BE2C (cell line): ENCODE measurements at regions not wholly inside any gene's neighbourhood (a gene's known extent, or its start where the extent isn't known, plus 50 kb on each side); places are given as distances from the start of the nearest gene placed in this dataset.

Source experiments
- DNase-seq: peaks from one replicate; pipeline ENCODE4 v3.0.0-alpha.2; 2020
- H3K27me3 ChIP-seq: fragments of 250-450 bp; sonication (Bioruptor Pico); 2 replicates; pipeline ENCODE4 v1.5.1; 2020; ENCODE audit warnings: mild to moderate bottlenecking
- H3K36me3 ChIP-seq: fragments of 250-450 bp; sonication (Bioruptor Pico); 2 replicates; pipeline ENCODE4 v1.5.1; 2020; ENCODE audit warnings: mild to moderate bottlenecking
- H3K4me1 ChIP-seq: fragments of 250-450 bp; sonication (Bioruptor Pico); 2 replicates; pipeline ENCODE4 v1.5.1; 2020
- H3K4me3 ChIP-seq: 2 replicates; pipeline ENCODE4 v1.5.1; 2011; ENCODE audit warnings: low read depth, low read length
- H3K9me3 ChIP-seq: fragments of 250-450 bp; sonication (Bioruptor Pico); 2 replicates; pipeline ENCODE4 v1.5.1; 2020
- CTCF ChIP-seq: IDR thresholded peaks from 2 replicates; pipeline ENCODE4 v1.5.1; 2012; ENCODE audit warnings: mild to moderate bottlenecking, low read depth, low read length

DNA sequence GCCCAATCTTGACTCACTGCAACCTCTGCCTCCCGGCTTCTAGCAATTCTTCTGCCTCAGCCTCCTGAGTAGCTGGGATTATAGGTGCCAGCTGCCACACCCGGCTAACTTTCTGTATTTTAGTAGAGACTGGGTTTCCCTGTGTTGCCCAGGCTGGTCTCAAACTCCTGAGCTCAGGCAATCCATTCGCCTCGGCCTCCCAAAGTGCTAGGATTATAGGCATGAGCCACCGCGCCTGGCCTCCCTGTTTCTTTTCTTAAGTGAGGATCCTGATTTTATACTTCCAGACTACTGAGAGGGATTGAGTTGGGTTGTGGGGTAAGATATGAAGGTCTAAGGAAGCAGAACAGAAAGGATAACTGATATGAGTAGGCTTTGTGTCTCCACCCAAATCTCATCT lies 106.8 kb downstream of the CNTN3 start:
- Histone ChIP-seq H3K4me3 (no peak overlapping the region), H3K36me3 (no peaks in the 10 kb centered on the region), H3K27me3 (no peaks in the 10 kb centered on the region), H3K9me3 (no peaks in the 10 kb centered on the region), H3K4me1 (no peaks in the 10 kb centered on the region)
- no peak for TF ChIP-seq CTCF
- DNase-seq: no peak

DNA sequence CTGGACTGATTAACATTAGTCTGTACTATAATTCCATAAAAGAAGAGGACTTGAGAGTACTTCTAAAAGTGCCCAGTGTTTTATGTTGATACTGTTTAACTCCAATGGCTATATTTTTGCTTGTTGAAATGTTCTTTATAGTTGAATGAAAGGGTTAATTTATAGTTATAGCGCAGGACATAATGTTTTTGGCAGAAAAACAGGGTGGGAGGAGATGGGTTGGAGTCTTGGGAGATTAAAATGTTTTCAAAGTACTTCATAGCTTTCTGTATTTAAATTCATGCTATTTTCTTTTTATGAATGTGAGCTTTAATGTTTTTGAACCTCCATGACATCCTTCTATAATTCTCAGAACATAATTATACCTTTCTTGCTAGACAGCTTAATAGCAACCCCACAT lies 108.2 kb downstream of the CNTN3 start:
- no peaks in the 10 kb centered on the region for H3K36me3 ChIP-seq
- H3K4me1 ChIP-seq: no peaks in the 10 kb centered on the region
- DNase-seq: no peak
- no peak overlapping the region for H3K4me3 ChIP-seq
- H3K27me3 ChIP-seq: no peaks in the 10 kb centered on the region
- no peak for TF ChIP-seq CTCF
- no peaks in the 10 kb centered on the region for H3K9me3 ChIP-seq

DNA sequence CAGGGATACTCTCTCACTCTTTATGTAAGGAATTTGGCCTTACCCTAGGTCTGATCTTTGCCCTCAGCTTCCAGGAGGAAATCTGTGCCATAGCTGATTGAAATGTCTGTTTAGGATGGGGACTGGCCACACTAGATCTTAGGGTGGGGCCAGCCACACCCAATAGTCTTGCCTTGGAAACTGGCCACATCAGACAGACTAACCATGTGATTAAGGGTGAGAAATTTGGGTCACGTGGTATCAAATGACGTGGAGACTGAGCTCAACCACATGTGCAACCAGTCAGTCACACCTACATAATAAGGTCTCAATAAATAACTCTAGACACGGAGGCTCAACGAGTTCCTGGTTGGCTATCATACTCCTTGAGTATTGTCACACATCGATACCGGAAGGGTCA lies 113.5 kb downstream of the CNTN3 start:
- Histone ChIP-seq H3K27me3 (no peaks in the 10 kb centered on the region), H3K9me3 (no peaks in the 10 kb centered on the region), H3K4me3 (no peak overlapping the region), H3K4me1 (no peaks in the 10 kb centered on the region), H3K36me3 (no peaks in the 10 kb centered on the region)
- DNase-seq: no peak
- TF ChIP-seq CTCF: no peak

GRCh38 chr3:74500257-74500656 lies 114.2 kb downstream of the CNTN3 start:
- no peak for DNase-seq
- Histone ChIP-seq H3K27me3 (no peaks in the 10 kb centered on the region), H3K9me3 (no peaks in the 10 kb centered on the region), H3K4me1 (no peaks in the 10 kb centered on the region), H3K4me3 (no peak overlapping the region), H3K36me3 (no peaks in the 10 kb centered on the region)
- no peak for TF ChIP-seq CTCF

GRCh38 chr3:74491874-74492273 lies 122.6 kb downstream of the CNTN3 start:
- Histone ChIP-seq H3K4me3 (no peak overlapping the region), H3K4me1 (no peaks in the 10 kb centered on the region), H3K9me3 (no peaks in the 10 kb centered on the region), H3K36me3 (no peaks in the 10 kb centered on the region), H3K27me3 (no peaks in the 10 kb centered on the region)
- no peak for TF ChIP-seq CTCF
- no peak for DNase-seq

DNA sequence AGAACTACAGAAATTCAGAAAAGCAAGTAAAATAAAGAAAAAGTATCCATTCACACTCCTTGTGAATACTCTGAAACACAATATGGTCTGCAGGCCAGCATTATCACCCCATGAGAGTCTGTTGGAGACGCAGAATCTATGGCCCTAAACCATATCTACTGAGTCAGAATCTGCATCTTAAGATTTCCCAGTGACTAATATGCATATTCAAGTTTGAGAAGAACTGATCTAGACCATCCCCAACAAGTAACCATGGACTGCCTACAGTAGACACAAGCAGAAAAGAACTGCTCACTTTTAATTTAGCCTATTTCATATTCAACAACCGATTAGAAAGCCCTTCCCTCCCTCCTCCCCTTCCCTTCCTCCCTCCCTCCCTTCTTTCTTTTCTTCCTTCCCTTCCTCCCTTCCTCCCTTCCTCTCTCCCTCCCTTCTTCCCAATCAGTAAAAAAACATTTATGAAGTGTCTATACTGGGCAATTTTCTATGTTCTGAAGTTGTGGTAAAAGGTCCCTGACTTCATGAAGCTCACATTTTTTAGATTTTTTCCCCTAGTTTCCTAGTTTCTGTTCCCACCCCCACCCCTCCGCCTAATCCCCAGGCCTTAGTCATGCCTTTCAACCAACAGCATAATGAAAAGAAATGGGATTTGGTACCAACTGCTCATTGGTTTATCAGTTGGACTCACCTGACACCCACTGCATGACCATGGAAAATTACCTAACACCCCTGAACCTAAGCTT lies 125.2 kb downstream of the CNTN3 start:
- H3K4me1 ChIP-seq: no peaks in the 10 kb centered on the region

More for the DNA sequence above, 125.2 kb downstream of the CNTN3 start:
- Histone ChIP-seq H3K27me3 (no peaks in the 10 kb centered on the region), H3K9me3 (no peaks in the 10 kb centered on the region), H3K36me3 (no peaks in the 10 kb centered on the region), H3K4me3 (no peak overlapping the region)
- no peak for DNase-seq
- TF ChIP-seq CTCF: no peak
